Mononuclear cell (primary cell): ENCODE measurements at regions not wholly inside any gene's neighbourhood (a gene's known extent, or its start where the extent isn't known, plus 50 kb on each side); places are given as distances from the start of the nearest gene placed in this dataset.
"Not testable (repeated sequence)": the region's sequence is repeated elsewhere in the genome, so short reads cannot be mapped to it uniquely, and the experiment has no call there.

ENCODE experiments used
- H3K27me3 ChIP-seq: 2 replicates; pipeline ENCODE4 v1.6.0; 2011; ENCODE audit warnings: low read length, control low read depth; ENCODE audit not compliant: insufficient read depth
- H3K4me1 ChIP-seq: 2 replicates; pipeline ENCODE4 v1.5.1; 2011; ENCODE audit warnings: mild to moderate bottlenecking, low read length, control low read depth; ENCODE audit not compliant: insufficient read depth
- H3K4me3 ChIP-seq: 2 replicates; pipeline ENCODE4 v1.5.1; 2011; ENCODE audit warnings: mild to moderate bottlenecking, low read length, moderate library complexity
- H3K9me3 ChIP-seq: 2 replicates; pipeline ENCODE4 v1.5.1; 2011; ENCODE audit warnings: low read depth, mild to moderate bottlenecking, control low read depth, low read length

DNA sequence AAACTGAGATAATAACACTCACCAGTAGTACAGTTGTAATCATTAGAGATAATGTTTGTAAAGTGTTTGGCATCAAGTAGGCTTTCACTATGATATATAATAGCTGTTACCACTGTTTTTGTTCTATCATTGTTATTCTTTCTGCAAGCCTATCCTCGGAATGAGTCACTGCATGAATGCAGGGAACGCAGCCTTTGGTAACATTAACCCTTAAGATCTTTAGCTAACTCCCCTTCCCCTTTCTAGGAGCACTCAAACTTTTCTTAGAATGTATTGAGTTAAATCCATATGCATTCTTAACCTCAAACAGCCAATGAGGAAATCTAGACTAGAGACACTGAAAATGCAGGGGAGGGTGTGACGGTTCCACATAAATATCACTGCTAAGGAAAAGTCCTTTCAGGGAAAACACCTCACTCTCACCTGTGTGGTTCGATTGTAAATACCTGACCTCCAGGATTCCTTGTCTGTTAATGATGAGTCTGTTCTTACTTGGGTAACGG is 467.3 kb downstream of the SETD4 start:
- Histone ChIP-seq H3K27me3 (no peaks in the 10 kb centered on the region), H3K9me3 (no peaks in the 10 kb centered on the region), H3K4me1 (no peaks in the 10 kb centered on the region), H3K4me3 (no peak overlapping the region)

DNA sequence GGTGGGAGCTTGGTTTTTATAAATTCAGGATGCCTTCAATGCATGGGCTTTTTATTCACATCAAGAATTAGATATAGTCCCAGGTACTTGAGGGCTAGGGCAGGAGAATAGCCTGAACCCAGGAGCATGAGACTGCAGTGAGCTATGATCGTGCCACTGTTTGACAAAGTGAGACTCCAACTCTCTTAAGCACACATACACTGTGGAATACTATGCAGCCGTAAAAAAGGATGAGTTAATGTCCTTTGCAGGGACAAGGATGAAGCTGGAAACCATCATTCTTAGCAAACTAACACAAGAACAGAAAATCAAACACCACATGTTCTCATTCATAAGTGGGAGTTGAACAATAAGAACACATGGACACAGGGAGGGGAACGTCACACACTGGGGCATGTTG is 470.0 kb downstream of the SETD4 start:
- H3K9me3 ChIP-seq, H3K4me3 ChIP-seq, H3K27me3 ChIP-seq, H3K4me1 ChIP-seq: not testable (repeated sequence)

DNA sequence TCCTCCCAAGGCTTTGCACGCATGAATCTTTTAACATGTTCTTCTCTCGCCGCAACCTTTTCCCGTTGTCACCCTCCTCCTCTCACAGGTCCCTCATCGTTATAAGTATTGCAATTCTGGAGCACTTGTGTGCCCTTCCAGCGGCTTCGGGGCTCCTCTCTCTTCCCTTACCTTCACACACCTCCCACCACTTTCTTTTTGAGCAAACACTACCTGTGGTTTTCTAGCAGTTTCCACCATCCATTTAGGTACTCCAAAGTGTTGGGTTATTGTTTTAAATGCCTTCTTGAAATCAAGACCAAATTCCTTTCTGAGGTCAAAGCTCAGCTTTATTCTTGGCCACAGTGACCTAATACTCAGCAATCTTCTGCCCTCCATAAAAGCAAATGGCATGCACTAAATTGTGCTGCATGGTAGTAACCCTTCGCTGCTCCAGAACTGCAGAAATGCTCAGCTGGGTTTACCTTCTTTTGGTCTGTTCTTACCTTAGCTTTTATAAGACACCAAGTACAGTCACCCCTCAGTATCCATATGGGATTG is 472.4 kb downstream of the SETD4 start:
- Histone ChIP-seq H3K9me3 (no peaks in the 10 kb centered on the region), H3K4me3 (no peak overlapping the region), H3K4me1 (no peaks in the 10 kb centered on the region), H3K27me3 (no peaks in the 10 kb centered on the region)

GRCh38 chr21:35586305-35586704 is 474.0 kb downstream of the SETD4 start:
- no peak overlapping the region for H3K4me3 ChIP-seq
- H3K4me1 ChIP-seq: no peaks in the 10 kb centered on the region
- H3K9me3 ChIP-seq: no peaks in the 10 kb centered on the region
- H3K27me3 ChIP-seq: no peaks in the 10 kb centered on the region

DNA sequence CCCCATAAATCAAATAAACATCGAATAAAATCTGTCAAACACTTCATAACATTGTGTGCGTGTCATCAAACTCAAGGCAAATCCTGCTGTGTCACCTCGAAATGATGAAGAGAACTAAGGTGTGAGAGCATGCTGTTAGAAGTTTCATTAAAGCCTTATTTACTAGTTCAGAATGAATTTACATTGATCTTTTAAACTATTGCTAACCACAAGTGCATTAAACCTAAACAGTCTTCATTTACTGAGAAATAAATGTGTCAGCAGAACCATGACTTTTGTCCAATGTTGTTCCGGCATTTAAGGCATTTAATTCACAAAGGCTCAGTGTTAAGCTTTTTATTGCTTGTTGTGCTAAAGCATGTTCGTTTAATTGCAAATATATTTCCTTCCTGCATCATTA is 474.4 kb downstream of the SETD4 start:
- H3K4me3 ChIP-seq: no peak overlapping the region
- H3K4me1 ChIP-seq: no peaks in the 10 kb centered on the region
- no peaks in the 10 kb centered on the region for H3K27me3 ChIP-seq
- no peaks in the 10 kb centered on the region for H3K9me3 ChIP-seq

GRCh38 chr21:35585155-35585554 is 475.2 kb downstream of the SETD4 start:
- no peaks in the 10 kb centered on the region for H3K9me3 ChIP-seq
- no peak overlapping the region for H3K4me3 ChIP-seq
- H3K4me1 ChIP-seq: no peaks in the 10 kb centered on the region
- H3K27me3 ChIP-seq: no peaks in the 10 kb centered on the region

- Histone ChIP-seq H3K9me3 (no peaks in the 10 kb centered on the region), H3K4me3 (no peak overlapping the region), H3K27me3 (no peaks in the 10 kb centered on the region), H3K4me1 (no peaks in the 10 kb centered on the region)
These were observed 476.6 kb downstream of the SETD4 start for GRCh38 chr21:35583566-35584216.

GRCh38 chr21:35582731-35583130 is 477.6 kb downstream of the SETD4 start:
- H3K4me3 ChIP-seq: no peak overlapping the region
- no peaks in the 10 kb centered on the region for H3K4me1 ChIP-seq
- H3K27me3 ChIP-seq: no peaks in the 10 kb centered on the region
- H3K9me3 ChIP-seq: no peaks in the 10 kb centered on the region

- H3K9me3 ChIP-seq: no peaks in the 10 kb centered on the region
- H3K4me3 ChIP-seq: no peak overlapping the region
- no peaks in the 10 kb centered on the region for H3K27me3 ChIP-seq
- H3K4me1 ChIP-seq: no peaks in the 10 kb centered on the region
These were observed 478.7 kb downstream of the SETD4 start for GRCh38 chr21:35581640-35582039.

GRCh38 chr21:35579520-35580293 is 480.6 kb downstream of the SETD4 start:
- Histone ChIP-seq H3K27me3 (no peaks in the 10 kb centered on the region), H3K9me3 (no peaks in the 10 kb centered on the region), H3K4me3 (no peak overlapping the region), H3K4me1 (no peaks in the 10 kb centered on the region)

GRCh38 chr21:35578831-35579471 is 481.4 kb downstream of the SETD4 start:
- no peaks in the 10 kb centered on the region for H3K4me1 ChIP-seq
- no peaks in the 10 kb centered on the region for H3K27me3 ChIP-seq
- no peaks in the 10 kb centered on the region for H3K9me3 ChIP-seq
- H3K4me3 ChIP-seq: no peak overlapping the region

DNA sequence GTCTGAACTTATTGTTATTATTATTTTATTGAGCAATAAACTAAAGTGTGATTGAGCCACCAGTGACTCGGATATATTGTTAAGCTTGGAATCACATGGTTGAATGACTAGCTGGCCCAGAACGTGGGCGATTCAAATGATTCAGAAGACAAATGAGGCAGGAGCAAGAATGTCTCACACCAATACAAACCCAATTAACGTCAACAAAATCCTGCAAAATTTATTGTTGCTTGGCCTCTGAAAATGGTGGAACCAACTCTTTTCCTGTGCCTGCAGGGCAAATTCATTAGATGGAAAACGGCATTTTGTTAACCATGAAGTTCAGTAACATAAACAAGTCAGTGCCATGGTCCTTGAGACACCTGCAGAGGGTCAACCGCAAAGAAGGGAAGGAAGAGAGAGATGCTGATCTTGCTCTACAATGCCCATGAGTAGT is 482.0 kb downstream of the SETD4 start:
- H3K4me1 ChIP-seq: no peaks in the 10 kb centered on the region
- no peaks in the 10 kb centered on the region for H3K9me3 ChIP-seq
- H3K4me3 ChIP-seq: no peak overlapping the region
- H3K27me3 ChIP-seq: no peaks in the 10 kb centered on the region

- no peak overlapping the region for H3K4me3 ChIP-seq
- no peaks in the 10 kb centered on the region for H3K27me3 ChIP-seq
- H3K4me1 ChIP-seq: no peaks in the 10 kb centered on the region
- no peaks in the 10 kb centered on the region for H3K9me3 ChIP-seq
These were observed 484.9 kb downstream of the SETD4 start for GRCh38 chr21:35575280-35575915.

DNA sequence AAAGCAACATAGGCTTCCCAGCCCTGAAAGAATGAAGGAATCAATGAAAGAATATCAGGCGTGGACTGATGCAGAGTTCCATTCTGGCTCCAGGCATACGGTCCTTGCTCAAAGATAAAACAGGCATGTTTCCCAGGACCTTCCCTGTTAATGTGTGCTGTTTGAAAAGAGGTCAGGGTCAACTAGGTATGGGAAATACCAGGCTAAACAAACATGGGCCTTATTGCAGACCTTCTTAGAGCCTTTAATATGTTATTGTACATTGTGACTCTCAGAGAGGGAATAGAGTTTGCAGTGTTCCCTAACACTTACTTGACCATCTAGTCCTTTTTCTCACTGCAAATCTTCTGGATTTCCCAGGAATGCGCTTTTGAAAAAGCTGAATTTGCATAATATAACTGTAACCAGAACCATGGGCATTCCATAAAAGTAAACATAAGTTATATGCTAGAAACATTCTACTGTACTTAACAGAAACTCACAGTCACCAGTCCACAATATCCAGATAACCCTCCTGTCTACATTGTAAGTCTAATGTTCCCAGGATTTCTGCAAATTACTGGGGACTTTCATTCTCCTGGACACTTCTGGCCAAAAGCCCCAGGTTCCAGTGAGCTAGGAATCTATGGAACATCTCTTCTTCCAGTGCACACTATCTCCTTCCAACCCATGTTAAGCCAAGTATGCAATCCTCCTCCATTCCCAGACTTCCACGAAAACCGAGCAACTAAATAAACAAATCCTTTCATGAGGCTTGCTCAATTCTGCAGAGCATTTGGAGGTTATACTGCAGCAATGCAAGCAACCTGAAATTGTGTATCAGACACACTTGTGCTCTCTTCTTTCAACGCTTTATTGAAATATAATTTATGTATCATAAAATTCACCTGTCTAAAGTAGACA is 486.6 kb downstream of the SETD4 start:
- Histone ChIP-seq H3K4me1 (no peaks in the 10 kb centered on the region), H3K4me3 (no peak overlapping the region), H3K27me3 (no peaks in the 10 kb centered on the region), H3K9me3 (no peaks in the 10 kb centered on the region)
